BJ (cell line): ENCODE measurements at regions not wholly inside any gene's neighbourhood (a gene's known extent, or its start where the extent isn't known, plus 50 kb on each side); places are given as distances from the start of the nearest gene placed in this dataset.
"Not testable (repeated sequence)": the region's sequence is repeated elsewhere in the genome, so short reads cannot be mapped to it uniquely, and the experiment has no call there.

Experiments used
- CTCF ChIA-PET: fragments of 350-600 bp; formaldehyde crosslinking; extraction: SDS; loops from one replicate; lab custom pipeline; 2021; ENCODE audit warnings: antibody characterized with exemption, inconsistent platforms; lab: Yijun Ruan, JAX
- POLR2A ChIA-PET: fragments of 300-600 bp; sonication (Branson Sonifier 250); formaldehyde crosslinking; extraction: SDS; loops from one replicate; lab custom pipeline; 2021; ENCODE audit warnings: antibody characterized with exemption; lab: Charles Lee
- DNase-seq: peaks from one replicate; pipeline ENCODE4 v3.0.0-alpha.2; 2011; ENCODE audit warnings: low read depth
- H3K27me3 ChIP-seq: 2 replicates; pipeline ENCODE4 v1.6.0; 2011; ENCODE audit warnings: low read length; ENCODE audit not compliant: control insufficient read depth, insufficient read depth
- H3K36me3 ChIP-seq: 2 replicates; pipeline ENCODE4 v1.5.1; 2011; ENCODE audit warnings: low read length; ENCODE audit not compliant: control insufficient read depth, insufficient read depth
- H3K4me3 ChIP-seq: 2 replicates; pipeline ENCODE4 v1.5.1; 2011; ENCODE audit warnings: low read depth, mild to moderate bottlenecking, control low read depth, low read length
- CTCF ChIP-seq: IDR thresholded peaks from 2 replicates; pipeline ENCODE4 v1.5.1; 2011; ENCODE audit warnings: low read depth, mild to moderate bottlenecking, control low read depth, inconsistent platforms, low read length, moderate library complexity; ENCODE audit not compliant: insufficient read depth

- Histone ChIP-seq H3K27me3 (no peaks in the 10 kb centered on the region), H3K4me3 (no peak overlapping the region), H3K36me3 (no peaks in the 10 kb centered on the region)
- TF ChIP-seq CTCF = no peak
- no peak for DNase-seq
- POLR2A ChIA-PET = no interaction called here
- CTCF ChIA-PET = no interaction called here
Measured at GRCh38 chr1:209162651-209163050, 420.9 kb upstream of the CAMK1G start.

GRCh38 chr1:209168204-209168603, 415.3 kb upstream of the CAMK1G start:
- no peak for TF ChIP-seq CTCF
- POLR2A ChIA-PET = no interaction called here

GRCh38 chr1:209171151-209171550, 412.4 kb upstream of the CAMK1G start:
- Histone ChIP-seq H3K4me3 (no peak overlapping the region), H3K36me3 (no peaks in the 10 kb centered on the region), H3K27me3 (no peaks in the 10 kb centered on the region)
- DNase-seq = no peak
- CTCF ChIA-PET = no interaction called here
- TF ChIP-seq CTCF = no peak
- POLR2A ChIA-PET = no interaction called here

More at GRCh38 chr1:209168204-209168603, 415.3 kb upstream of the CAMK1G start:
- Histone ChIP-seq H3K27me3 (no peaks in the 10 kb centered on the region), H3K4me3 (no peak overlapping the region), H3K36me3 (no peaks in the 10 kb centered on the region)
- CTCF ChIA-PET = no interaction called here
- no peak for DNase-seq

GRCh38 chr1:209172286-209172685, 411.2 kb upstream of the CAMK1G start:
- TF ChIP-seq CTCF = no peak
- H3K36me3 ChIP-seq = no peaks in the 10 kb centered on the region
- no peaks in the 10 kb centered on the region for H3K27me3 ChIP-seq
- H3K4me3 ChIP-seq = no peak overlapping the region
- POLR2A ChIA-PET = no interaction called here
- no peak for DNase-seq
- CTCF ChIA-PET = no interaction called here

GRCh38 chr1:209172792-209173542, 410.5 kb upstream of the CAMK1G start:
- H3K36me3 ChIP-seq, H3K27me3 ChIP-seq, CTCF ChIA-PET, H3K4me3 ChIP-seq, POLR2A ChIA-PET, DNase-seq: not testable (repeated sequence)

GRCh38 chr1:209173796-209174195, 409.7 kb upstream of the CAMK1G start:
- DNase-seq, H3K36me3 ChIP-seq, POLR2A ChIA-PET, H3K4me3 ChIP-seq, H3K27me3 ChIP-seq: not testable (repeated sequence)
- CTCF ChIA-PET = interaction anchor here (0.9 kb wide), 1 partner anchor 17 kb away, joined by 3 read pairs; no protein-coding TSS in a partner anchor
